ENCODE measurements at regions not wholly inside any gene's neighbourhood (a gene's known extent, or its start where the extent isn't known, plus 50 kb on each side); places are given as distances from the start of the nearest gene placed in this dataset.

DNA sequence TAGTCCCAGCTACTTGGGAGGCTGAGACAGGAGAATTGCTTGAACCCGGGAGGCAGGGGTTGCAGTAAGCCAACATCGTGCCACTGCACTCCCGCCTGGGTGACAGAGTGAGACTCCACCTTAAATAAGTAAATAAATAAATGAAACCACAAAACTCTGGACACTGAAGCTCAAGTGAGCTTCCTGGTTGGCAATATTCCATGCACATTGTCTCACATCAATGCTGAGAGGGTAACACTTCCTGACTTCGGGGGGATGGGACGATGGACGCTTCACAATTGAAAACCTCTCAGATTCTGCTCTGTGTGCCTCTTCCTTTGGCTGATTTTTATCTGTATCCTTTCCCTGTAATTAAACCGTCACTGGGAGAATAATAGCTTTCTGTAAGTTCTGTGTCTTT is 70.0 kb upstream of the ZNF644 start:
- peaks cover 13% of the 10 kb centered on the region for H3K4me1 Mint-ChIP-seq
- H3K4me3 Mint-ChIP-seq = no peak overlapping the region
- H3K27me3 Mint-ChIP-seq (ENCODE audit: low read depth, poor library complexity) = no peaks in the 10 kb centered on the region
- TF ChIP-seq, protein P1, sequence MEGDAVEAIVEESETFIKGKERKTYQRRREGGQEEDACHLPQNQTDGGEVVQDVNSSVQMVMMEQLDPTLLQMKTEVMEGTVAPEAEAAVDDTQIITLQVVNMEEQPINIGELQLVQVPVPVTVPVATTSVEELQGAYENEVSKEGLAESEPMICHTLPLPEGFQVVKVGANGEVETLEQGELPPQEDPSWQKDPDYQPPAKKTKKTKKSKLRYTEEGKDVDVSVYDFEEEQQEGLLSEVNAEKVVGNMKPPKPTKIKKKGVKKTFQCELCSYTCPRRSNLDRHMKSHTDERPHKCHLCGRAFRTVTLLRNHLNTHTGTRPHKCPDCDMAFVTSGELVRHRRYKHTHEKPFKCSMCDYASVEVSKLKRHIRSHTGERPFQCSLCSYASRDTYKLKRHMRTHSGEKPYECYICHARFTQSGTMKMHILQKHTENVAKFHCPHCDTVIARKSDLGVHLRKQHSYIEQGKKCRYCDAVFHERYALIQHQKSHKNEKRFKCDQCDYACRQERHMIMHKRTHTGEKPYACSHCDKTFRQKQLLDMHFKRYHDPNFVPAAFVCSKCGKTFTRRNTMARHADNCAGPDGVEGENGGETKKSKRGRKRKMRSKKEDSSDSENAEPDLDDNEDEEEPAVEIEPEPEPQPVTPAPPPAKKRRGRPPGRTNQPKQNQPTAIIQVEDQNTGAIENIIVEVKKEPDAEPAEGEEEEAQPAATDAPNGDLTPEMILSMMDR (IDR thresholded peaks at IDR 0.05) = no peak
- peak overlapping the region; percentile 52 for H3K27ac Mint-ChIP-seq
- no peak for DNase-seq
- H3K36me3 Mint-ChIP-seq (ENCODE audit: low read depth) = peaks cover 5% of the 10 kb centered on the region
- peaks cover 47% of the 10 kb centered on the region for H3K9me3 Mint-ChIP-seq

DNA sequence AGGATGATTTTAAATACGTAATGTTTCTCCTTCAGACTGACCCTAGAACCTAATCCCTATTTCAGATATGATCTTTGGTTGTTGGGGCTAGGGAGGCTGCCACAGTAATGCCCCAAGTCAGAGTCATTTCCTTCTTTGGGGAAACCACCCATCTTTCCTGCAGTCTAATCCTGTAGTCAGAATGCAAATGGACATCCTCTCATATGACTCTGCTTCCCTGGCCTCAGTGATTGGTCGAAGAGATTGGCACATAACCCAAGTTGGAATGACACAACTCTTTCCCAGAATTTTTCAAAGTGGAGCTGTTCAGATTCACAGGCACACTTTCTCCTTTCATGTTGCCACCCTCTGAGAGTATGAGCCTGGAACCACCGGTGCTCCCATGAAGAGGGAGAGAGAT is 58.8 kb upstream of the ZNF644 start:
- DNase-seq = no peak
- no peak overlapping the region for H3K27ac Mint-ChIP-seq
- H3K4me1 Mint-ChIP-seq = peaks cover 15% of the 10 kb centered on the region
- TF ChIP-seq, protein P1 (IDR thresholded peaks at IDR 0.05) = no peak
- peaks cover 3% of the 10 kb centered on the region for H3K27me3 Mint-ChIP-seq (ENCODE audit: low read depth, poor library complexity)
- peaks cover 11% of the 10 kb centered on the region for H3K9me3 Mint-ChIP-seq
- no peaks in the 10 kb centered on the region for H3K36me3 Mint-ChIP-seq (ENCODE audit: low read depth)
- H3K4me3 Mint-ChIP-seq = no peak overlapping the region

DNA sequence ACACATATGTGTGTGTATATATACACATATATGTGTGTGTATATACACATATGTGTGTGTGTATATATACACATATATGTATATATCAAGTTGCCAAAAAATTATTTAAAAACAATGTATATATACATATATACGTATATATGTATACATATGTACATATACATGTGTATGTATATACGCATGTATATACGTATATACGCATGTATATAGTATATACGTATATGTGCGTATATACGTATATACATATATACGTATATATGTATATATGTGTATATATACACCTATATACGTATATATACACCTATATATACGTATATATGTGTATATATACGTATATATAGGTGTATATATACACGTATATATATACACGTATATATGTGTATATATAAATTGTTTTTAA is 57.0 kb upstream of the ZNF644 start:
- H3K4me3 Mint-ChIP-seq = no peak overlapping the region
- TF ChIP-seq, protein P1 (IDR thresholded peaks at IDR 0.05) = no peak
- H3K27ac Mint-ChIP-seq = no peak overlapping the region
- H3K27me3 Mint-ChIP-seq (ENCODE audit: low read depth, poor library complexity) = no peaks in the 10 kb centered on the region
- H3K4me1 Mint-ChIP-seq = peaks cover 21% of the 10 kb centered on the region
- H3K9me3 Mint-ChIP-seq = no peaks in the 10 kb centered on the region
- no peak for DNase-seq
- no peaks in the 10 kb centered on the region for H3K36me3 Mint-ChIP-seq (ENCODE audit: low read depth)

DNA sequence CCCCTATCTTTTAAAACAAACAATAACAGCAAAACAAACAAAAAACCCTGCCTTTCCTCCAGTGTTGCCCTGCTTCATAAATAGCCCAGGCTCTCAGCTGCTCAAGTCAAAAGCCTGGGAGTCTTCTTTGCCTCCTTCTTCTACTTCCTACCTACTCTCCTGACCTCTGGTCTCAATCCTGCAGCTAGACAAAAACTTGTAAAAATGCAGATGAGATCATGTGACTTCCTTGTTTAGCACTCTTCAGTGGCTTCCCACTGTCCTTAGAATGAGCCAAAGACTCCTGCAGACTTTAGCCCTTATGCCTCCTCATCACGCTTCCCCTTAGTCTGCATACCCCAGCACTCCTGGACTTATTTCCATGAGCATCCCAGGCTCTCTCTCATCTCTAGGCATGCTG is 55.0 kb upstream of the ZNF644 start:
- Mint-ChIP-seq H3K4me3 (no peak overlapping the region), H3K36me3 (ENCODE audit: low read depth) (no peaks in the 10 kb centered on the region), H3K9me3 (no peaks in the 10 kb centered on the region), H3K27ac (no peak overlapping the region), H3K4me1 (peaks cover 21% of the 10 kb centered on the region), H3K27me3 (ENCODE audit: low read depth, poor library complexity) (no peaks in the 10 kb centered on the region)
- no peak for DNase-seq
- TF ChIP-seq, protein P1 (IDR thresholded peaks at IDR 0.05) = no peak

DNA sequence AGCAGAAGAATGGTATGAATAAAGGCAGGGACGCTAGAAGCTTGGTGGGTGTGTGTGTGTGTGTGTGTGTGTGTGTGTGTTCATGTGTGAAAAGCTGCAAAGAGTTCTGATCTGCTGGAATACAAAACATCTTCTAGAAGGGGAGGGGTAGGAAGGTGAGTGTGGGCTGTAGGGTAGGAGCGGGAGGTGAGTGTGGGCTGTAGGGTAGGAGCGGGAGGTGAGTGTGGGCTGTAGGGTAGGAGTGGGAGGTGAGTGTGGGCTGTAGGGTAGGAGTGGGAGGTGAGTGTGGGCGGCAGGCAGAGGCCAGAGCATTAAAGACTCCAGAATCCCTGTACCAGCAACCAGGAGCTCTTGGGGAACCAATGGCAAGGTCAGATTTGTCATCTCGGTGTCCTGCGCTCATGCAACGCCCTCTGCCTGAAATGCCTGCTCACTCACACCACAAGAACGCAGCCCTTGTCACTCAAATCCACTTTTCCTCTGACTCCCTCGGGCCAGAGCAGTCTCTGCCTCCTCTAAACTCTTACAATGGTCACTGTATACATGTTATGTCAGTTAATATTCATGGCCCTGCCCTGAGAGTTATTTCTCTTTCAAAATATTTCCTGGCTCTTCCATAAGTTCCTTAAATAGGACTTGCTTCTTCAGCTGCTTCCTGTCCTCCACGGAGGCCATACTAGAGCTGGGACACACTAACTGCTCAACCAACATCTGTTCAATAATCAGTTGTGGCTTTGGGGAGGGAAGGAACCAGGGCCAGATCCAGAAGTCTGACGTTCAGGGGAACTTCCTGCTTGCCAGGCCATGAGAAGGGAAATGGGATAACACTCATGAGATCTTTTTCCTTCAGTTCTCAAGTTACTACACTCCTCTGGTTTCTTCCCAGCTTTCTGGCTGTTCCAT is 53.6 kb upstream of the ZNF644 start:
- no peaks in the 10 kb centered on the region for H3K9me3 Mint-ChIP-seq
- peaks cover 24% of the 10 kb centered on the region for H3K4me1 Mint-ChIP-seq
- TF ChIP-seq, protein P1 (IDR thresholded peaks at IDR 0.05) = no peak
- no peaks in the 10 kb centered on the region for H3K36me3 Mint-ChIP-seq (ENCODE audit: low read depth)
- H3K27me3 Mint-ChIP-seq (ENCODE audit: low read depth, poor library complexity) = no peaks in the 10 kb centered on the region
- peak overlapping the region; percentile 41 for H3K27ac Mint-ChIP-seq
- no peak for DNase-seq
- no peak overlapping the region for H3K4me3 Mint-ChIP-seq

DNA sequence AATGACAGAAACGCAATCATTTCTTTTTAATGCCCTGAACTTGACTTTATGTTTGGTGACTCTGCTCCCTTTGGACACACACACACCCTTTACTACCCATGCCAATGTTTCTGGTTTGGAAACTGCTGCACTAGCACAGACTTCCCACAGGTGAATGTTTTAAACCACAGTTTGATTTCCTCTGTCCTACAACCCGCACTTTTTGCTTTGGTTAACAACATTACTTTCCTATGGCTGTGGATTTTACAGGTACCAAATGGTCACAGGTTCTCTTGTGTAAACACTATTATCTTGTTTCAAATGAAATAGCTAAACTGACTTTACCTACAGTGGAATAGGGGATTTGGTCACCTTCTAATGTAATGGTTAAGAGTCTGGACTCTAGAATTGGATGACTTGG is 51.5 kb upstream of the ZNF644 start:
- Mint-ChIP-seq H3K36me3 (ENCODE audit: low read depth) (no peaks in the 10 kb centered on the region), H3K4me3 (no peak overlapping the region), H3K4me1 (peaks cover 28% of the 10 kb centered on the region), H3K9me3 (no peaks in the 10 kb centered on the region), H3K27ac (peak overlapping the region; percentile 57), H3K27me3 (ENCODE audit: low read depth, poor library complexity) (no peaks in the 10 kb centered on the region)
- TF ChIP-seq, protein P1 (IDR thresholded peaks at IDR 0.05) = no peak
- no peak for DNase-seq
